OCI-LY7 (cell line): ENCODE measurements at regions not wholly inside any gene's neighbourhood (a gene's known extent, or its start where the extent isn't known, plus 50 kb on each side); places are given as distances from the start of the nearest gene placed in this dataset.

ENCODE experiments used
- BruUV-seq: library from RNA; stranded (reverse); fragments of 400-500 nt; replicated peaks from 2 replicates; lab custom pipeline; 2021; lab: Mats Ljungman, UMichigan
- CTCF ChIA-PET: fragments of 300-600 bp; sonication (Branson Sonifier 250); formaldehyde crosslinking; loops from one replicate; lab custom pipeline; 2022; ENCODE audit warnings: antibody characterized with exemption; ENCODE audit not compliant: unreplicated experiment; lab: Charles Lee
- POLR2A ChIA-PET: fragments of 300-600 bp; sonication (Branson Sonifier 250); formaldehyde crosslinking; loops from one replicate; lab custom pipeline; 2022; ENCODE audit warnings: antibody characterized with exemption; lab: Charles Lee
- DNase-seq: peaks from one replicate; pipeline ENCODE4 v3.0.0-alpha.2; 2015; ENCODE audit warnings: low spot score
- H2AFZ ChIP-seq: fragments of 200-600 bp; sonication (generic), shearing (Covaris generic); 2 replicates; pipeline ENCODE4 v1.6.1; 2014; ENCODE audit warnings: mild to moderate bottlenecking, antibody characterized with exemption, low read length, moderate library complexity
- H3K27ac ChIP-seq: fragments of 200-600 bp; sonication (generic); 2 replicates; pipeline ENCODE4 v1.5.1; 2014; ENCODE audit warnings: mixed run types, low read depth, mild to moderate bottlenecking, moderate library complexity, low read length, inconsistent platforms; ENCODE audit not compliant: poor library complexity, severe bottlenecking
- H3K36me3 ChIP-seq: fragments of 200-600 bp; sonication (generic); 2 replicates; pipeline ENCODE4 v1.6.1; 2014; ENCODE audit warnings: mild to moderate bottlenecking, antibody characterized with exemption, low read length, moderate library complexity, mixed read lengths; ENCODE audit not compliant: insufficient read depth
- H3K4me1 ChIP-seq: fragments of 200-600 bp; sonication (generic); 2 replicates; pipeline ENCODE4 v1.5.1; 2014; ENCODE audit warnings: mild to moderate bottlenecking, low read length; ENCODE audit not compliant: insufficient read depth, poor library complexity, severe bottlenecking
- H3K4me2 ChIP-seq: fragments of 200-600 bp; sonication (generic); 2 replicates; pipeline ENCODE4 v1.6.1; 2014; ENCODE audit warnings: mild to moderate bottlenecking, low read length
- H3K4me3 ChIP-seq: fragments of 200-600 bp; sonication (generic); 2 replicates; pipeline ENCODE4 v1.5.1; 2014; ENCODE audit warnings: mild to moderate bottlenecking, low read depth, low read length; ENCODE audit not compliant: poor library complexity, severe bottlenecking
- H3K79me2 ChIP-seq: fragments of 200-600 bp; sonication (generic); 2 replicates; pipeline ENCODE4 v1.6.1; 2016; ENCODE audit warnings: low read depth, mild to moderate bottlenecking, low read length, moderate library complexity, mixed read lengths; ENCODE audit not compliant: insufficient read depth
- H3K9me2 ChIP-seq: fragments of 200-600 bp; sonication (generic); 2 replicates; pipeline ENCODE4 v1.6.1; 2016; ENCODE audit warnings: mild to moderate bottlenecking, low read length, mixed read lengths; ENCODE audit not compliant: insufficient read depth
- H3K9me3 ChIP-seq: fragments of 200-600 bp; sonication (generic); 2 replicates; pipeline ENCODE4 v1.6.1; 2014; ENCODE audit warnings: mild to moderate bottlenecking, mixed run types, low read length, mixed read lengths
- H4K20me1 ChIP-seq: fragments of 200-600 bp; sonication (generic); 2 replicates; pipeline ENCODE4 v1.6.1; 2014; ENCODE audit warnings: mild to moderate bottlenecking, antibody characterized with exemption, low read length, moderate library complexity, mixed read lengths; ENCODE audit not compliant: insufficient read depth
- EZH2phosphoT487 ChIP-seq: fragments of 200-600 bp; sonication (generic); IDR thresholded peaks from 2 replicates; pipeline ENCODE4 v1.6.1; 2018; ENCODE audit warnings: low read depth, borderline replicate concordance, mild to moderate bottlenecking, mixed run types, antibody characterized with exemption, low read length, moderate library complexity, mixed read lengths
- intact Hi-C: fragments of 100-400 bp; cut with micrococcal nuclease; formaldehyde crosslinking; loops from one replicate; pipeline ENCODE4 v1.10.0; 2022; ENCODE audit not compliant: unreplicated experiment
- TF ChIP-seq, protein P1 (sequence below): fragments of 200-600 bp; sonication (generic); conservative IDR thresholded peaks from 2 replicates; pipeline ENCODE4 v1.5.1; 2014; ENCODE audit warnings: mild to moderate bottlenecking, antibody characterized with exemption, low read length, moderate library complexity, mixed read lengths

DNA sequence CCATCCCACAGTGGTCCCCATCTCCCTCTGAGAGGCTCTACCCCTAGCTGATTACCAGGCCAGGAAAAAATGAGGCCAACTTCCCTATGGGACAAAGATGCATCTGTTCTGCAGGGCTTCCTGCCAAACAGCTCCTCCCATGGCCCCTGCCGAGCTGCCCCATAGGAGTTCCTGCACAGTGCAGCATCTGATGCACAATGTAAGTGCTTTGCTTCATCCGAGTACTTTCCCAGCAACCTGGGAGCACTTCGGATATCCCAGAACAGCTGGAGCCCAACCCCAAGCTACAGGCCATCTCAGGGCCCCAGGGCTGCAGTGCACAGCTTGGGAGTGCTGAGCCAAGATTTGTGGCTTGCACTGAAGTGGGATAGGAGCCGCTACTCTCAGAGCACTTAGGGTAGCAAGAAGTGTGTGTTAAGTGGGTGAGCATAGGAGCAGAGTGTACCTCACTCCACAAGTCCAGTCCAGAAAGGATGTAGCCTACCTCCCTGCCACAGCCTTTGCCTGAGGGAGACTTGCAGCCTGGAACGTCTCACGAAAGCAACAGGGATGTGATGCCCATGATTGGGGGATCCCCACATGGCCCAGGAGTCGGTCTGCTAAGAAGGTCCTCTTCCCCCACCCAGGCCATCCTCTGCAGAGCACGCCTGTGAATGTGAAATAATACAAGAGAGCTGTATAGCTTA is 209.6 kb upstream of the VWC2 start:
- peaks cover 6% of the 10 kb centered on the region; the same call in 1 of the 2 replicates for H3K9me3 ChIP-seq
- H3K79me2 ChIP-seq: no peaks in the 10 kb centered on the region
- intact Hi-C loops: no loop called here
- H3K27ac ChIP-seq: no peak overlapping the region
- CTCF ChIA-PET: no interaction called here
- TF ChIP-seq EZH2phosphoT487: no peak
- TF ChIP-seq, protein P1, sequence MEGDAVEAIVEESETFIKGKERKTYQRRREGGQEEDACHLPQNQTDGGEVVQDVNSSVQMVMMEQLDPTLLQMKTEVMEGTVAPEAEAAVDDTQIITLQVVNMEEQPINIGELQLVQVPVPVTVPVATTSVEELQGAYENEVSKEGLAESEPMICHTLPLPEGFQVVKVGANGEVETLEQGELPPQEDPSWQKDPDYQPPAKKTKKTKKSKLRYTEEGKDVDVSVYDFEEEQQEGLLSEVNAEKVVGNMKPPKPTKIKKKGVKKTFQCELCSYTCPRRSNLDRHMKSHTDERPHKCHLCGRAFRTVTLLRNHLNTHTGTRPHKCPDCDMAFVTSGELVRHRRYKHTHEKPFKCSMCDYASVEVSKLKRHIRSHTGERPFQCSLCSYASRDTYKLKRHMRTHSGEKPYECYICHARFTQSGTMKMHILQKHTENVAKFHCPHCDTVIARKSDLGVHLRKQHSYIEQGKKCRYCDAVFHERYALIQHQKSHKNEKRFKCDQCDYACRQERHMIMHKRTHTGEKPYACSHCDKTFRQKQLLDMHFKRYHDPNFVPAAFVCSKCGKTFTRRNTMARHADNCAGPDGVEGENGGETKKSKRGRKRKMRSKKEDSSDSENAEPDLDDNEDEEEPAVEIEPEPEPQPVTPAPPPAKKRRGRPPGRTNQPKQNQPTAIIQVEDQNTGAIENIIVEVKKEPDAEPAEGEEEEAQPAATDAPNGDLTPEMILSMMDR: no peak
- no peak overlapping the region for H3K4me2 ChIP-seq
- no peak overlapping the region for H2AFZ ChIP-seq
- POLR2A ChIA-PET: interaction anchor here (0.5 to 0.8 kb wide), 2 partner anchors 232 to 477 kb away, joined by 4 read pairs; no protein-coding TSS in a partner anchor
- BruUV-seq: no TSS peak
- no peak overlapping the region for H3K4me3 ChIP-seq
- no peaks in the 10 kb centered on the region for H3K9me2 ChIP-seq
- no peaks in the 10 kb centered on the region for H3K36me3 ChIP-seq
- DNase-seq: no peak
- H3K4me1 ChIP-seq: peaks cover 8% of the 10 kb centered on the region
- H4K20me1 ChIP-seq: no peaks in the 10 kb centered on the region

DNA sequence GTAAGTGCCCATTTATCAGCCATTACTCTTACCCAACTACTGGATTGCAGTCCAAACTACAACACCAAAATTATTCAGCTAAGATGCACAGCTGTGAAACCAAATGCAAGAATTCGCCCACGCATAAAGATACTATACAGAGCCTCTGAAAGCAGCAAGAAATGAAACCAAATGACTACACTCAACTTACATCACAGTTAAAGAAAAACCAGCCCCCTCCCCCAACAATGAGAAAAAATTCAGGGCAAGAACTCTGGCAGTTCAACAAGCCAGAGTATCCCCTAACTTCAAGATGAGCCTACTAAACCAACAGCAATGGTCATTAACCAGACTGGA is 209.1 kb upstream of the VWC2 start:
- no TSS peak for BruUV-seq
- intact Hi-C loops: no loop called here

More for the DNA sequence above, 209.1 kb upstream of the VWC2 start:
- POLR2A ChIA-PET: interaction anchor here (0.8 kb wide), 1 partner anchor 478 kb away, joined by 4 read pairs; no protein-coding TSS in a partner anchor
- no peaks in the 10 kb centered on the region for H3K36me3 ChIP-seq
- H3K4me2 ChIP-seq: no peak overlapping the region
- CTCF ChIA-PET: no interaction called here
- no peak overlapping the region for H3K27ac ChIP-seq
- H3K9me3 ChIP-seq: peaks cover 6% of the 10 kb centered on the region; the same call in 1 of the 2 replicates
- H3K4me3 ChIP-seq: no peak overlapping the region
- TF ChIP-seq, protein P1: no peak
- no peak for TF ChIP-seq EZH2phosphoT487
- no peaks in the 10 kb centered on the region for H3K79me2 ChIP-seq
- DNase-seq: no peak
- peaks cover 8% of the 10 kb centered on the region for H3K4me1 ChIP-seq
- H3K9me2 ChIP-seq: no peaks in the 10 kb centered on the region
- H2AFZ ChIP-seq: no peak overlapping the region
- no peaks in the 10 kb centered on the region for H4K20me1 ChIP-seq
